SK-N-MC (cell line): ENCODE measurements at regions not wholly inside any gene's neighbourhood (a gene's known extent, or its start where the extent isn't known, plus 50 kb on each side); places are given as distances from the start of the nearest gene placed in this dataset.

Source experiments
- EZH2 ChIP-seq: fragments of 200-600 bp; sonication (generic); IDR thresholded peaks from one replicate; pipeline ENCODE4 v1.6.1; 2017; ENCODE audit warnings: antibody characterized with exemption
- FOXP2 ChIP-seq: optimal IDR thresholded peaks from 2 replicates; pipeline ENCODE3; 2011; ENCODE audit warnings: mild to moderate bottlenecking, moderate library complexity; ENCODE audit not compliant: insufficient read depth; ENCODE audit errors: extremely low read length, control extremely low read depth
- POLR2AphosphoS5 ChIP-seq: IDR thresholded peaks from 2 replicates; pipeline ENCODE4 v1.6.1; 2012; ENCODE audit warnings: mild to moderate bottlenecking, low read depth, low read length, borderline replicate concordance

GRCh38 chr7:8975681-8976080 is 542.3 kb downstream of the NXPH1 start:
- TF ChIP-seq EZH2 (no peak), POLR2AphosphoS5 (no peak), FOXP2 (no peak)
